HG02623 (cell line): ENCODE measurements at regions not wholly inside any gene's neighbourhood (a gene's known extent, or its start where the extent isn't known, plus 50 kb on each side); places are given as distances from the start of the nearest gene placed in this dataset.

Experiments
- ATAC-seq: cut with Tn5 transposase; IDR thresholded peaks from one replicate; pipeline ENCODE4 v1.9.1; 2021; ENCODE audit warnings: moderate library complexity; ENCODE audit not compliant: unreplicated experiment

- ATAC-seq = no peak
Measured at GRCh38 chr2:105596411-105596921, 148.2 kb upstream of the NCK2 start.

DNA sequence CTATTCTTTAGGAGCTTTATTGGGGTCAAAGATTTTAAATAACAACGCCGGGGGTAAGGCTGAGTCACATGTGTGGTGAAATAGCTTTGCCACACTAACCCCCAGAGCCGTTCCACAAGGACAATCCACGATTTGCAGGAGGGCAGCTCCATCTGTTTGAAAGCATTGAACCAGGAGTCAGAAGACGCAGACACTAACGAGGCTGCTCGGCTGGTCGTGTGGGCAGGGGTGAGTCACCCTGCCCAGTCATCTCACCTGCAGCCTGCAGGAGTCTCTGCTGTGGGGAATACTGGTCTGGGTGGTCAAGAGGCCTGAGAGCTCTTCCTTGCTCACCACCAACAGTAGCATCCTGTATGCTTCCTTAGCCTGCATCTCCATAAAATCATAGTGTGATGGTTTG lies 149.2 kb upstream of the NCK2 start:
- ATAC-seq = no peak

DNA sequence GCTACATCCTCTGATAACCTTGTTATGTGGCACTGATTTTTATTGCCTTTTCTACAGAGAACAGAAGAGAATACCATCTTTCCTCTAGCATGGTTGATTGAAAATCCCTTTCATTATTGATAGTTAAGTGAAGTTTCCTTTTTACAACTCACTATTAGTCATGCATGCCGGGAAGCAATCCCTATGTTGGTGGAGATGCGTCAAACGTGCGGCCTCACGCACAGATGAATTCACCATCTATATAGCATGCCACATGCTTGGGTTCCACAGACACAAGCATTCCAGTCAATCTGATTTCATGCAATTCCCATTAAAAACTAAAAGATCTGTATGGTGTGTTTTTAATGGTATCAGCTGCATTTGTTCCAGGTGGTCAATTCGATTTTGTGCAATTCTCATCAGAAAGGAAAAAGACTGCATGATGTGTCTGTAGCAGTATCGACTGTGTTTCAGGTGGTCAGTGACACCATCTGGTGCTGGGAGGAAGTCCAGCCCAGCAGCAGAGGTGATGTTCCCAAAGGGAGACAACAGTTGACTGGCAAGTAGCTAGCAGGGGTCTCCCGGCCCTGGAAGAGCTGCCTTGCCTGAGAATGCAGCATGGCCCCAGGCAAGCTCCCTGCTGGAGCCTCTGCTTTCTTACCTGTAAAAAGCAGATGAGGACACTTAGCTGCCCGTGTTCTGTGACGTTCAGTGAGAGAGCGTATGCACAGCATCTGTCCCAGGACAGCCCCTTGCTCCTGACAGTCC lies 151.3 kb upstream of the NCK2 start:
- ATAC-seq = no peak

- no peak for ATAC-seq
Measured at GRCh38 chr2:105592288-105592687, 152.4 kb upstream of the NCK2 start.

GRCh38 chr2:105590780-105591660 lies 153.7 kb upstream of the NCK2 start:
- ATAC-seq = no peak

- ATAC-seq = no peak
Measured at GRCh38 chr2:105588581-105588980, 156.1 kb upstream of the NCK2 start.

DNA sequence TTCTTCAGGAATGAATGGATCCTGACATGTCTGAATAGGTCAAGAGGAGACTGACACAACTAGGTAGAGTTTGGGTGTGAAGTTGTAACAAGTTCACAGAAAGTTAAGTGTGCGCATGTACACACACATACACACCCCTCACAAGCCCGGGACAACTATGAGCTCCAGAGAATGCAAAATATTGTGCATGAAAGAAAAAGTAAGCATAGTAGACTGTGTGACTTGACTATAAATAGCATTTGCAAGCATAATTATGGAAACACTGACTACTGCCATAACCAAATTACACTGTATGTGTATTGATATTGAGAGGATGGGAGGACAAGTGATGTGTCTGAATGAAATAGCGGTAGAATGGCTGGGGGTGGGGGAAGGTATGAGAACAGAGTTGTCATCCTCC lies 157.1 kb upstream of the NCK2 start:
- ATAC-seq = no peak

DNA sequence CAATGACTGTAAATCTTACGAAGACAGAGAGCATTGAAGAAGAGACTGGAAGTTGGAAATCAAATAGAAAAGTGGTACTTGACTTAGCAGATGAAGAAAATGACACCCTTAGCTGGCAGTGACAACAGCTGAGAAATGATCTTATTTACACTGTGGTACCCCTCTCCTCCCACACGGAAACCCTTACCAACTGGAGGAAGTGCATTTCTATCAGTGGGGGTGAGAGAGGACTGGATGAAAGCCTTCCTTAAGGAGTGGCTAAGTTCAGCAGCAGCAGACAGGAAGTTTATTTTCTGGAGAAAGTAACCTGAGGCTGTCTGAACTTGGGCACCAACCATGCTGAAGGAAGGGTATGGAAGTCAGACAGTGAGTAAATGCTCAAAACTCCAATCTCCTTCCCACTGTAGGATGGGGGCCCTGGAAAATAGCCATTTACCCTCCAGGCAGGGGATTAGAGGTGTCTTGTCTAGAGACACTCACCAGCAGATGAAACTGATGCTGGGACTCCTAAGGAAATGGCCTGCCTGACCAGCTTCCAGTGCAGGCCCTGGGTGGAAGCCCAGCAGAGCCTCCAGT lies 160.2 kb upstream of the NCK2 start:
- no peak for ATAC-seq

GRCh38 chr2:105582952-105583660 lies 161.6 kb upstream of the NCK2 start:
- no peak for ATAC-seq

DNA sequence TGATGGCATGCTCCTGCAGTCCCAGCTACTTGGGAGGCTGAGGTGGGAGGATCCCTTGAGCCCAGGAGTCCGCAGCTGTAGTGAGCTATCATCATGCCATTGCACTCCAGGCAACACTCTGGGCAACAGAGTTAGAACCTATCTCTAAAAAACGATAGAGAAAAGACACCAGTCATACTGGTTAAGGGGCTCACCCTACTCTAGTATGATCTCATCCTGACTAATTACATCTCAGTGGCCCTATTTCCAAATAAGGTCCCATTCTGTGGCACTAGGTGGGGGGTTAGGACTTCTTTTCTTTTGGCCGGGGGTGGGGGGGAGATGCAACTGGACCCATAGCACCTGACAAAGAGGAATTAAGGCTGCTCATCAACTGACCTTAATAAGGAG lies 163.2 kb upstream of the NCK2 start:
- no peak for ATAC-seq

DNA sequence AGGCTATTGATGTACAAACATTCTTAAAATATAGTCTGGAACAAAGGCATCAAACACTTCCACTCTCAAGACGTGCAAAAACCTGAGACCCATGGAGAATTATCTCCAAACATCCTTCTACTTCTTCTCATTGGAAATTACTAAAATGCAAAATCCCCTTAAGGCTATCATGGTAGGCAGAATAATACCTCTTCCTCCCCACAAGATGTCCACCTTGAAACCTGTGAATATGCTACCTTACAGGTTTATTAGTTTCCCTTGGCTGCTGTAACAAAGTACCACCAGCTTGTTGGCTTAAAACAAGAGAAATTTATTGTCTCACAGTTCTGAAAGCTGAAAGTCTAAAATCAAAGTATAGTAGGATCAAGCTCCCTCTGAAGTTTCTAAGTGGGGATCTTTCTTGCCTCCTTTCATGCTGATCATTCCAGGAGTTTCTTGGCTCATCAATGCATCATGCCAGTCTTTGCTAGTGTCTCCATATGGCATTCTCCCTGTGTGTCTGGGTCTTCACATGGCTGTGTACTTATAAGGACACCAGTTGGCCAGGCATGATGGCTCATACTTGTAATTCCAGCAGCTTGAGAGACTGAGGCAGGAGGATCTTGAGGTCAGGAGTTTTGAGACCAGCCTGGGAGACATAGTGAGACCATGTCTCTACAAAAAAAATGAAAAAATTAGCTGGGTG lies 163.7 kb upstream of the NCK2 start:
- ATAC-seq = no peak

- ATAC-seq = no peak
Measured at GRCh38 chr2:105580216-105580615, 164.5 kb upstream of the NCK2 start.

DNA sequence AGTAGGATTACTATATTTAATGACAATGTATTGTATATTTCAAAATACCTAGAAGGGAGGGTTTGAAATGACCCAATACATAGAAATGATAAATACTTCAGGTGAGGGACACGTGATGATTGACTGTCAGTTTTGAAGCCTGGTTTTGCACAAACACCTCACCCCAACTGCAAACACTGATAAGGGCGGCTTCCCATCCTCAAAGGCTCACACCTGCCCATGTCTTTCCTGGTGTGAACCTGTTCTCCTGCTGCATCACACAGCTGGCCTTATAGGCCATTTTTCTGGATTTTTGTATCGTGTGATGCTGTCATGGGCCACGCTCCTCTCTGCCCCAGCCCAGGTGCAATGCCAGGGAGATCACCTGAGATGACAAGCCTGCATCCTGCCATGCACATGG lies 166.5 kb upstream of the NCK2 start:
- no peak for ATAC-seq

- ATAC-seq = no peak
Measured at GRCh38 chr2:105577762-105578161, 166.9 kb upstream of the NCK2 start.

DNA sequence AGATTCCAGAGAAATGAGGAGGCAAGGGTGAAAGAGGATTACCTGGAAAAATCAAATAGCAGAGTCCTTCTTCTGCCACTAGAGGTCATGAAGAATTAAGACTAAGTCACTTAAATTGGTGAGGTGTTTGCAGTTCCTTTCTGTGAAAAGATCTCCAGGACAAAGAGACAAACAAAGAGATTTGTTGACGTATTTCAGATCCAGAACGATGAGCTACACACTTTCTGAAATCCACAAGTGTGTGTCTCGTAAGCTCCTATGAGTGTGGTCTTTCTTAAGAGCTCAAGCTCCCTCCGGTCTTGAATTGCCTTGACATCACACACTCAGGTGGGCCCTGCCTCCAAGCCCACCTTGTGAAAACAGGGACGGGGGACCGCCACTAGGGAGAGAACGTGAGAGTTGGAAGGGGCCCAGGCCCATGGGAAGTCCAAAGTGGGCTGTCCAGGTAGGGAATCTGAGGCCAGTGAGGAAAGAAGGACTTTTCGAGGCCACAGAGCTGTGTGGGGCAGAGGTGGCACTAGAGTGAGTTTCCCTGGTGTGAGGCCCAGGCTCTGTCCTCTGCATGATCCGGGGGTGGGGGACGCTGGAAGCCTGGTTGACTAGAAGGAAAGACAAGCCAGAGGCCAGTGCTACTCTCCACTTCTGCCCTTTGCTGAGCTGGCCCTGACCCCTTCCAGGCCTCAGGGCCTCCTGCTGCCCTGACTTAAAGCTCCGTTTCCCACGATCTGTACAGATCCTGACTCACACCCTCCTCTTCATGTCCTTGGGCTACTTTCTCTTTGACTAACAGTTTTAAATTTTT lies 168.1 kb upstream of the NCK2 start:
- no peak for ATAC-seq

GRCh38 chr2:105576050-105576439 lies 168.7 kb upstream of the NCK2 start:
- no peak for ATAC-seq

DNA sequence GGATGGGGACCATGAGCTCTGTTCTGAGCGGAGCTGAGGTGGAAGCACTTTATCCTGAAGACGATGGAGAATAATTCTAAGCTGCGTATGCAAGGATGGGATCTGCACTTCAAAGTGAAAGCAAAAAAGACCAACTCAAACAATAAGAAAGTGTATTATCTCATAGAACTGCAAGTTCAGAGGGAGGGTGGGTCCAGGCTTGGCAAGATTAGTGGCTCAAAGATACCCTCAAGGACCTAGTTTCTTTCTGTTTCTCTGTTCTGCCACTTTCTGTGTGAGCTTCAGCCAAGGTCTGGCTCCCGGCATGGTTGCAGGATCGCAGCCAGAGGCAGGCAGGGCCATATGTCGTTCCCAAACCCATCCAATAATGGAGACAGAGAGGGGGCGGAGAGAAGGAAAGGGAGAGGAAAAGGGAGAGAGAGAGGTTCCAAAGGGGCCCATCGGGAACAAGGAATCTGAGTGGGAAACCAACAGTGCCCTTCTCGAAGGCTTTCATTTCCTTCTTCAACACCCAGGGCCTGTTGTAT lies 169.2 kb upstream of the NCK2 start:
- ATAC-seq = no peak

DNA sequence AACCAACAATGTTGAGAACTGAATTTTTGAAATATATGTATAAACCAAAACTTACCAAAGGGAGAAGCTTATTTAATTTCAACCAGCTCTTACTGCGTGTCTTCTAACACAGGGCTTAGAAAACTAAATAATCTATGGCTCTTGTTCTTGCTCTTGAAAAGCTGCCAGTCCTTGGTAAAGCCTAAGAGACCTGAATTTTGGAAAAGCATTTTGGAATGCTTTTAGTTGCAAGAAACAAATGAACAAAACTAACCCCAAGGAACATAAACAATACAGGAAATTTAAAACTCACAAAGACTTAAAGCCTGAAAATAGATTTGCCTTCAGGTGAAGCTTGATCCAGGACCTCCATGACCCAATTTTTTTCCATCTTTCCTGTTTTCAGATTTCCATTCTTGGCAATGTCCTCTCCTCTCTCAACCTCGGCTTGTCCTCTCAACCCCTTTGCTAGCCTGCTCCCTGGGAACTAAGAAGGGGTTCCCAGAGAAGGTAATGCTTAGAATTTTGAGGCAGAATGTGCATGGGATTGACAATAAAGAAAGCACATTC lies 169.8 kb upstream of the NCK2 start:
- ATAC-seq = no peak
